SK-N-MC (cell line): ENCODE measurements at regions not wholly inside any gene's neighbourhood (a gene's known extent, or its start where the extent isn't known, plus 50 kb on each side); places are given as distances from the start of the nearest gene placed in this dataset.

ENCODE experiments used
- EZH2 ChIP-seq: fragments of 200-600 bp; sonication (generic); IDR thresholded peaks from one replicate; pipeline ENCODE4 v1.6.1; 2017; ENCODE audit warnings: antibody characterized with exemption
- POLR2AphosphoS5 ChIP-seq: IDR thresholded peaks from 2 replicates; pipeline ENCODE4 v1.6.1; 2012; ENCODE audit warnings: mild to moderate bottlenecking, low read depth, low read length, borderline replicate concordance

DNA sequence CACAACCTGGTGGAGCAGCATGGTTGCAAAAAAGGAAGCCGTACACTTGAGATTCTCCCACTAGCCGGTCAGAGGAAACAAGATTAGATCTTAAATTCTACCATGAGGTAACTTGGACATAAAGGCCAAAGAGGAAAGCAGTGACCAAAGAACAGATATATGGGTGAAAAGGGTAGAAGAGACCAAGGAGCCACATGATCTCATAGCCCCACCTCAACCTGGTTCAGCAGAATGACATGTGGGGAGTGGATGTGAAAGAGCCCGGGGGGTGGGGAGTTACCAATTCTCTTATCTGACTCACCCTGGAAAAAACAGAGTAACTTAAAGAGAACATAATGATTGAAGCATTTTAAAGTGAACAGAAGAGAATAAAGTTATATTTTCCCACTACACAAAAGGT is 683.0 kb downstream of the DSC3 start:
- TF ChIP-seq POLR2AphosphoS5 (no peak), EZH2 (no peak)
